ENCODE measurements at regions not wholly inside any gene's neighbourhood (a gene's known extent, or its start where the extent isn't known, plus 50 kb on each side); places are given as distances from the start of the nearest gene placed in this dataset.

GRCh38 chr10:52617346-52617745 lies 155.2 kb downstream of the MBL2 start:
- Mint-ChIP-seq H3K9me3 (no peaks in the 10 kb centered on the region), H3K27me3 (no peaks in the 10 kb centered on the region)

GRCh38 chr10:52619052-52619451 lies 153.5 kb downstream of the MBL2 start:
- Mint-ChIP-seq H3K27me3 (no peaks in the 10 kb centered on the region), H3K4me1 (no peaks in the 10 kb centered on the region), H3K9me3 (no peaks in the 10 kb centered on the region), H3K36me3 (ENCODE audit: low read depth) (no peaks in the 10 kb centered on the region), H3K4me3 (no peak overlapping the region), H3K27ac (no peak overlapping the region)
- CTCF ChIA-PET = no interaction called here
- DNase-seq = no peak
- POLR2A ChIA-PET = no interaction called here

More at GRCh38 chr10:52617346-52617745, 155.2 kb downstream of the MBL2 start:
- H3K27ac Mint-ChIP-seq = no peak overlapping the region
- H3K4me1 Mint-ChIP-seq = no peaks in the 10 kb centered on the region
- ChIA-PET POLR2A (no interaction called here), CTCF (no interaction called here)
- DNase-seq = no peak
- no peaks in the 10 kb centered on the region for H3K36me3 Mint-ChIP-seq (ENCODE audit: low read depth)
- no peak overlapping the region for H3K4me3 Mint-ChIP-seq

GRCh38 chr10:52621635-52622079 lies 150.9 kb downstream of the MBL2 start:
- Mint-ChIP-seq H3K27ac (no peak overlapping the region), H3K9me3 (no peaks in the 10 kb centered on the region), H3K36me3 (ENCODE audit: low read depth) (no peaks in the 10 kb centered on the region), H3K4me3 (no peak overlapping the region), H3K4me1 (no peaks in the 10 kb centered on the region), H3K27me3 (no peaks in the 10 kb centered on the region)
- ChIA-PET CTCF (no interaction called here), POLR2A (no interaction called here)
- no peak for DNase-seq

- no peak for DNase-seq
- Mint-ChIP-seq H3K27ac (no peak overlapping the region), H3K27me3 (no peaks in the 10 kb centered on the region), H3K4me1 (no peaks in the 10 kb centered on the region), H3K4me3 (no peak overlapping the region), H3K36me3 (ENCODE audit: low read depth) (no peaks in the 10 kb centered on the region), H3K9me3 (no peaks in the 10 kb centered on the region)
- ChIA-PET CTCF (no interaction called here), POLR2A (no interaction called here)
Observed at GRCh38 chr10:52623761-52624160, 148.8 kb downstream of the MBL2 start.

GRCh38 chr10:52627279-52627678 lies 145.3 kb downstream of the MBL2 start:
- Mint-ChIP-seq H3K36me3 (ENCODE audit: low read depth) (no peaks in the 10 kb centered on the region), H3K27ac (no peak overlapping the region), H3K27me3 (no peaks in the 10 kb centered on the region), H3K9me3 (no peaks in the 10 kb centered on the region), H3K4me1 (no peaks in the 10 kb centered on the region), H3K4me3 (no peak overlapping the region)
- CTCF ChIA-PET = no interaction called here
- POLR2A ChIA-PET = interaction anchor here (0.7 kb wide), 1 partner anchor 156 kb away, joined by 3 read pairs; no protein-coding TSS in a partner anchor
- no peak for DNase-seq

- POLR2A ChIA-PET = no interaction called here
- Mint-ChIP-seq H3K27me3 (no peaks in the 10 kb centered on the region), H3K4me1 (no peaks in the 10 kb centered on the region), H3K27ac (no peak overlapping the region), H3K9me3 (no peaks in the 10 kb centered on the region), H3K36me3 (ENCODE audit: low read depth) (no peaks in the 10 kb centered on the region), H3K4me3 (no peak overlapping the region)
- DNase-seq = no peak
- CTCF ChIA-PET = no interaction called here
Observed at GRCh38 chr10:52631146-52631545, 141.4 kb downstream of the MBL2 start.

- Mint-ChIP-seq H3K27ac (no peak overlapping the region), H3K9me3 (no peaks in the 10 kb centered on the region), H3K4me3 (no peak overlapping the region), H3K4me1 (no peaks in the 10 kb centered on the region), H3K36me3 (ENCODE audit: low read depth) (no peaks in the 10 kb centered on the region), H3K27me3 (no peaks in the 10 kb centered on the region)
- ChIA-PET POLR2A (no interaction called here), CTCF (no interaction called here)
- no peak for DNase-seq
Observed at GRCh38 chr10:52631648-52632047, 140.9 kb downstream of the MBL2 start.

- ChIA-PET CTCF (no interaction called here), POLR2A (no interaction called here)
- Mint-ChIP-seq H3K4me3 (no peak overlapping the region), H3K9me3 (no peaks in the 10 kb centered on the region), H3K27ac (no peak overlapping the region), H3K36me3 (ENCODE audit: low read depth) (no peaks in the 10 kb centered on the region), H3K4me1 (no peaks in the 10 kb centered on the region), H3K27me3 (no peaks in the 10 kb centered on the region)
- no peak for DNase-seq
Observed at GRCh38 chr10:52632591-52632990, 140.0 kb downstream of the MBL2 start.

- H3K4me1 Mint-ChIP-seq = no peaks in the 10 kb centered on the region
- CTCF ChIA-PET = no interaction called here
- no peak overlapping the region for H3K27ac Mint-ChIP-seq
- H3K4me3 Mint-ChIP-seq = no peak overlapping the region
- no peaks in the 10 kb centered on the region for H3K9me3 Mint-ChIP-seq
- no peak for DNase-seq
- H3K27me3 Mint-ChIP-seq = no peaks in the 10 kb centered on the region
- POLR2A ChIA-PET = no interaction called here
- H3K36me3 Mint-ChIP-seq (ENCODE audit: low read depth) = no peaks in the 10 kb centered on the region
Observed at GRCh38 chr10:52633266-52633665, 139.3 kb downstream of the MBL2 start.

- Mint-ChIP-seq H3K9me3 (no peaks in the 10 kb centered on the region), H3K4me1 (peaks cover 5% of the 10 kb centered on the region), H3K27me3 (no peaks in the 10 kb centered on the region), H3K36me3 (ENCODE audit: low read depth) (no peaks in the 10 kb centered on the region), H3K4me3 (no peak overlapping the region), H3K27ac (no peak overlapping the region)
- CTCF ChIA-PET = no interaction called here
- DNase-seq = no peak
- POLR2A ChIA-PET = no interaction called here
Observed at GRCh38 chr10:52635651-52636050, 136.9 kb downstream of the MBL2 start.

- no peaks in the 10 kb centered on the region for H3K36me3 Mint-ChIP-seq (ENCODE audit: low read depth)
- no peak for DNase-seq
- H3K4me1 Mint-ChIP-seq = peaks cover 5% of the 10 kb centered on the region
- no peaks in the 10 kb centered on the region for H3K27me3 Mint-ChIP-seq
- CTCF ChIA-PET = no interaction called here
- H3K9me3 Mint-ChIP-seq = no peaks in the 10 kb centered on the region
- POLR2A ChIA-PET = interaction anchor here (0.5 kb wide), 1 partner anchor 16 kb away, joined by 3 read pairs; no protein-coding TSS in a partner anchor
- no peak overlapping the region for H3K4me3 Mint-ChIP-seq
- H3K27ac Mint-ChIP-seq = no peak overlapping the region
Observed at GRCh38 chr10:52636874-52637273, 135.7 kb downstream of the MBL2 start.

- Mint-ChIP-seq H3K27me3 (no peaks in the 10 kb centered on the region), H3K4me1 (peaks cover 5% of the 10 kb centered on the region), H3K9me3 (no peaks in the 10 kb centered on the region), H3K4me3 (no peak overlapping the region), H3K36me3 (ENCODE audit: low read depth) (no peaks in the 10 kb centered on the region), H3K27ac (no peak overlapping the region)
- CTCF ChIA-PET = interaction anchor here (0.6 kb wide), 1 partner anchor 1127 kb away, joined by 5 read pairs; no protein-coding TSS in a partner anchor
- DNase-seq = no peak
- POLR2A ChIA-PET = no interaction called here
Observed at GRCh38 chr10:52637592-52637991, 135.0 kb downstream of the MBL2 start.

- H3K36me3 Mint-ChIP-seq (ENCODE audit: low read depth) = no peaks in the 10 kb centered on the region
- ChIA-PET CTCF (no interaction called here), POLR2A (no interaction called here)
- DNase-seq = no peak
- H3K4me3 Mint-ChIP-seq = no peak overlapping the region
- H3K9me3 Mint-ChIP-seq = no peaks in the 10 kb centered on the region
- H3K27me3 Mint-ChIP-seq = no peaks in the 10 kb centered on the region
- no peak overlapping the region for H3K27ac Mint-ChIP-seq
- H3K4me1 Mint-ChIP-seq = peaks cover 5% of the 10 kb centered on the region
Observed at GRCh38 chr10:52639652-52640051, 132.9 kb downstream of the MBL2 start.

- no peak overlapping the region for H3K27ac Mint-ChIP-seq
- POLR2A ChIA-PET = no interaction called here
- H3K4me1 Mint-ChIP-seq = peaks cover 5% of the 10 kb centered on the region
- H3K9me3 Mint-ChIP-seq = no peaks in the 10 kb centered on the region
- no peaks in the 10 kb centered on the region for H3K27me3 Mint-ChIP-seq
- no peaks in the 10 kb centered on the region for H3K36me3 Mint-ChIP-seq (ENCODE audit: low read depth)
- no peak for DNase-seq
- CTCF ChIA-PET = no interaction called here
- H3K4me3 Mint-ChIP-seq = no peak overlapping the region
Observed at GRCh38 chr10:52642208-52642607, 130.4 kb downstream of the MBL2 start.
